Stimulated activated CD4-positive, alpha-beta T cell treated with anti-CD3 and anti-CD28 coated beads, Interleukin-12 subunit alpha, Interleukin-12 subunit beta, amount 100 ng/mL, for 4 hours (primary cell): ENCODE measurements at regions not wholly inside any gene's neighbourhood (a gene's known extent, or its start where the extent isn't known, plus 50 kb on each side); places are given as distances from the start of the nearest gene placed in this dataset.
A peak's percentile ranks its signal among the peaks of the same experiment; 100 is the strongest.

Experiments used
- DNase-seq: peaks from one replicate; pipeline ENCODE4 v3.0.0-alpha.2; 2020

GRCh38 chr9:21672761-21673160, 129.7 kb upstream of the MTAP start:
- no peak for DNase-seq

- no peak for DNase-seq
Observed at GRCh38 chr9:21674894-21675293, 127.5 kb upstream of the MTAP start.

DNA sequence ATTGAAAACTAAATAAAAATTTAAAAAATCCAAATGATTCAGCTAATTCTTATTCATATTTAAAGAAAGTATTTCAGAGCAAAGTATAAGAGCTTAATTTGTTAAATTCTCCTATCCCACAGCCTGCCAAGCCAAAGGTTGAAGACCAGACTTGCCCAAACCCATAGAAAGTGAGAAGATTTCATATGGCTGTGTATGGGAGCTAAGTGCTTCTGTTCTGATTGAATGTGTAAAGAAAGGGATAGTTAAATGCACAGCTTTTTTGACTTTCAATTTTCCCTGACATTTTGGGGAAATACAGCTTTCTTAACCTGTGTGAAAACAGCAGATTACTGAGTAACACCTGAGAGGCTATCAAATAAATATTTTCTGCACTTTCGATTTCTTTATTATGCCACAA, 125.0 kb upstream of the MTAP start:
- no peak for DNase-seq

GRCh38 chr9:21677834-21678233, 124.6 kb upstream of the MTAP start:
- no peak for DNase-seq

DNA sequence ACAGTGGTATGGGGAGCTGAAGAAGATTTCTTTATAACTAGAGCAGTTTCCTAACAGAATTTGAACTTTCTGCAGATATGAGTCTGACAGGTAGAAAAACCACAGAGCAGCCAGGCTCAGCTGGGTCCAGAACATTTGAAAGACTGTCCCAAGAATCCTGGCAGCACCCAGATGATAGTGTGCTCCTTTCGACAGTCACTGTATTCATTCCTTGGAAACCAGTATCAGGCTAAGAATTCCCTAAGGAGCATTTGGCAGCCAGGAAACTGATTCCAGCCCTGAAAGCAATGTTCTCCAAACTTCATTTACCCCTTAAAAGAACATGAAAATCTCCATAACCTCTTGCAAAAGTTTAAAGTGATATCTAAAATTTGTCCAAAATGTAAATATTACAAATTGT, 123.0 kb upstream of the MTAP start:
- DNase-seq = no peak

DNA sequence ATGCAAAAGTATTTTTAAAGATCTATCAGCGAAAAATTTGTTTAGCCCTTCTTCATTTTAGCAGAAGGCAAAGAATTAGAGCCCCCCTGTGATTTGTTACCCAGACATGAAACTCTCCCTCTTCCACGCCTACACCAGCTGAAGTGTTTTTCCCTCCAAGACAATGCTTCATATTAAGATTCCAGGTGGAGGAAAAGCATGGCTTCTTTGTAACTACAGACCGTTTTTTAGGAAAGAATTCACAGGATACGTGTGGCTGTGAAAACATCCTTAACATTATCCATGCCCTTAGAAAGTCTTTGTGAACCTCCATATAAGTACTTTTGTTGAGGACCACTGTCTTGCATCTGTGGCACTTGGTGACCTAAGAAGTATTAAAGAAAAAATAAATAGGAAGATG, 121.8 kb upstream of the MTAP start:
- DNase-seq = no peak

GRCh38 chr9:21681641-21682040, 120.8 kb upstream of the MTAP start:
- DNase-seq = no peak

- DNase-seq = no peak
Observed at GRCh38 chr9:21682381-21682780, 120.1 kb upstream of the MTAP start.

GRCh38 chr9:21682981-21683380, 119.5 kb upstream of the MTAP start:
- no peak for DNase-seq

- no peak for DNase-seq
Observed at GRCh38 chr9:21683484-21684175, 118.8 kb upstream of the MTAP start.

GRCh38 chr9:21684231-21684630, 118.2 kb upstream of the MTAP start:
- no peak for DNase-seq

- DNase-seq = peak; percentile 33
Observed at GRCh38 chr9:21684831-21685362, 117.5 kb upstream of the MTAP start.

DNA sequence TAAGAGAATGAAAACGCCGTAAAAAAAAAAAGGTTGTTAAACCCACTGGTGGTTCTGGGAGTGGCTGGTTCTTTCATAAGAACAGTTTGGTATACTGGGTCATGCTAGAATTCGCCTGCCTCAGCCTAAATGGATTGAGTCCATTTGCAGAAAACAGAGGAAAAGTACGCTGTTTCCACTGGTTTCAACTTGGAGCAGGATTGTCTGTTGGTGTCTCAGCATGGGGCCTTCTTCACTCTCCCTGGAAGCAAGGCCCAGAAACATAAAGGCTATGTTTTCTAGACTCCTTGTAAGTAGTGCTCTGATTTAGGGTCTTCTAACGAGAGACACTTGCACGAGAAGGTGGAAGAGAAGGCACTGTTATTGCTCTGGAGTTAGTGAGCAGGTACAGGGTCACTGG, 116.9 kb upstream of the MTAP start:
- no peak for DNase-seq

DNA sequence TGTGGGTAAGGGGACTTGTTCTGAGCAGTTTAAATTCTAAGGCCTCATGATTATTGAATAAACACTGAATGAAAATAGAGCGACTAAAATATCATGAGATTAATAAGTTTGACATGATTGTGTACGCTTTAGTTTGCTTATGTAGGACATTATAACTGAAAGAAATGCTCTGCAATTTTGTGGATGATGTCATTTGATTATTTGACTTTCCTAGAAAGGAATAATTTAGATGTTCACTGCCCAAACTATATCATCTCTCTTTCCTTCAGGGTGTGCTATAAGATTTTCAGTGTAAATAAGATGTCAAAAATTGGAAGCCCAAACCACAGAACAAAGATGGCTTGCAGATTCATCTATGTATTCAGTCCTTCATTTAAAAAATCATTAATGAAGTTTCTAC, 115.7 kb upstream of the MTAP start:
- no peak for DNase-seq

DNA sequence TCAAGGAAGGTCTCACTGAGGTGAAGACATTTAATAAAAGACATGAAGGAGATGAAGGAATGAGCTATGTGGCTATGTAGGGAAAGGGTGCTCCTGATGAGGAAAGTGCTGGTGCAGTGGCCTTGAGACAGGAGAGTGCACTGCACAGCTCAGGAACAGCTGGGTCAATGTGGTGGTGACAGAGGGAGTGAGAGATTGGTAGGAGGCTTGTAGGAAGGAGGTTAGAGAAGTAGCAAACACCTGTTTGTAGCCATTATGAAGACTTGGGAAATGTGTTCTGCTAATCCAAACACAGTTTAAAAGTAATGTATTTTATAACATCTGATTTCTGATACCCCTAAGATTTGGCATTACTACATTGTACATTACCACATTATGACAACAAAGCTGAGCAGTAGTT, 115.1 kb upstream of the MTAP start:
- DNase-seq = no peak

GRCh38 chr9:21688108-21689102, 114.0 kb upstream of the MTAP start:
- DNase-seq = no peak

- DNase-seq = no peak
Observed at GRCh38 chr9:21689854-21690253, 112.6 kb upstream of the MTAP start.

GRCh38 chr9:21690561-21690960, 111.9 kb upstream of the MTAP start:
- no peak for DNase-seq

DNA sequence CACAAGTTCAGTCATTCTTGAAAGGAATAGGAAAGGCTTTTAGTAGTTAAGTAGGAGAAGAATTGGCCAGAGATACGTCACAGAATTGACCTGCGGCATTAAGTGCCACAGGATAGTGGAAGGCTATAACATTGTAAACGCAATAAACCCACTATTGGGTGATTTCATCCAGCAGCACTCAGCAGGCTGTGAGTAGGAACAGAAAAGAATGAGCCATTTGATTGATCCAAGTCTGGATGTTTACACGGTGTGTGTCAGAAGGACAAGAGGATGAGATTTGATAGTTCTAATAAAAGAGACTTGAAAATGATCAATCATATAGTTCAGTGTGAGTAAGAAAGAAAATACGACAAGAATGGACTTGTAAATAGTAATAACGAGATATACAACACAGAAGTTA, 110.0 kb upstream of the MTAP start:
- no peak for DNase-seq

GRCh38 chr9:21694424-21694823, 108.0 kb upstream of the MTAP start:
- DNase-seq = no peak

GRCh38 chr9:21695443-21695842, 107.0 kb upstream of the MTAP start:
- DNase-seq = no peak

DNA sequence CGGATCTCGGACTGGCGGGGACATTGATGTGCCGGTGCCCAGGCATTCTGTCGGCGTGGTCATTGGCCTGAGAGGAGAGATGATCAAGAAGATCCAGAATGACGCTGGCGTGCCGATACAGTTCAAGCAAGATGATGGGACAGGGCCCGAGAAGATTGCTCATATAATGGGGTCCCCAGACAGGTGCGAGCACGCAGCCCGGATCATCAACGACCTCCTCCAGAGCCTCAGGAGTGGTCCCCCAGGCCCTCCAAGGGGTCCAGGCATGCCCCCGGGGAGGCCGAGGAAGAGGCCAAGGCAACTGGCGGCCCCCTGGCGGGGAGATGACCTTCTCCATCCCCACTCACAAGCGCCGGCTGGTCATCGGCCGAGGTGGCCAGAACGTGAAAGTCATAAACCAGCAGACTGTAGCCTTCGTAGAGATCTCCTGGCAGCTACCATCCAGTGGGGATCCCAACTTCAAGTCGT, 106.5 kb upstream of the MTAP start:
- no peak for DNase-seq

DNA sequence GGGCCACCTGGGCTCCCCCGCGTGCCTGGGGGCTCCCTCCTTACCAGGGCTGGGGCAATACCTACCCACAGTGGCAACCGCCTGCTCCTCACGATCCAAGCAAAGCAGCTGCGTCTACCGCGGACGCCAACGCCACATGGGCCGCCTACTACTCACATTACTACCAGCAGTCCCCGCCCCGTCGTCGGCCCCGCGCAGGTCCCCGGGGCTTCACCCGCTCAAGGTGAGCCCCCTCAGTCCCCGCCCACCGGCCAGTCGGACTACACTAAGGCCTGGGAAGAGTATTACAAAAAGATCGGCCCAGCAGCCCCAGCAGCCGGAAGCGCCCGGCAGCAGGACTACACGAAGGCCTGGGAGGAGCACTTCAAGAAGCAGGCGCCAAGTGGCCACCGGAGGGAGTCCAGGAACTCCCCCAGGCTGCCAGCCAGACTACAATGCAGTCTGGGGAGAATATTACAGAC, 106.0 kb upstream of the MTAP start:
- no peak for DNase-seq

DNA sequence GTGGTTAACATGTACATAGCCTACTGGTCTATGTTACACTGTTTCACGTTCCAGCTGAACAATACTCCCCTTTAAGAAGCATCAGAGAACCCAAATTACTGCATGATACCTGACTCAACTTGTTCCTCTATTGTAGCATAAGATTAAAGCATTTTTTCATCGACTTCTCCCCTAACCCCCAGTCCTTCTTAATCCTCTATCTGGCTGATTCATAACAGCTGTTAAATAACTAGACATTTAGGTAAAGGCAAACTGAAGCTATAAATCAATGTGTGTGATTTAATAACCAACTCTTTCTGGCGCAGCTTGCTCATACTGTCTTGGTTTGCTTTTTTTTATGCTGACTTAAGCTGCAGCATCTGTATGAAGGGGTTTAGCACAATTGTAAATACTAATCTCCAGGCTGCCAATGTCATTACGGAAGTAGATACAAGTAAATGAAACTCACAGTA, 94.2 kb upstream of the MTAP start:
- DNase-seq = no peak
